ENCODE measurements at regions not wholly inside any gene's neighbourhood (a gene's known extent, or its start where the extent isn't known, plus 50 kb on each side); places are given as distances from the start of the nearest gene placed in this dataset.

GRCh38 chr4:24256547-24256946 lies 327.8 kb downstream of the DHX15 start:
- TF ChIP-seq RAD21 (IDR thresholded peaks at IDR 0.05), result no peak
- TF ChIP-seq REST (IDR thresholded peaks at IDR 0.05), result no peak
- no peak for TF ChIP-seq CTCF (IDR thresholded peaks at IDR 0.05; ENCODE audit: low read depth, low read length, missing input control)
- no peak for TF ChIP-seq FOXA1 (IDR thresholded peaks at IDR 0.05)
- TF ChIP-seq GABPA (IDR thresholded peaks at IDR 0.05 in 1 of 2, conservative IDR thresholded peaks at IDR 0.05 in 1 of 2), result no peak
- no peak for TF ChIP-seq YY1 (IDR thresholded peaks at IDR 0.05)
- TF ChIP-seq TAF1 (conservative IDR thresholded peaks at IDR 0.05), result no peak
- no peak for TF ChIP-seq ZBTB33 (IDR thresholded peaks at IDR 0.05)
- no peak for TF ChIP-seq MAX (IDR thresholded peaks at IDR 0.05)
- TF ChIP-seq SP1 (IDR thresholded peaks at IDR 0.05), result no peak
- TF ChIP-seq EGR1 (IDR thresholded peaks at IDR 0.05; ENCODE audit: low read depth in 2 of 2), result no peak
- no peak for TF ChIP-seq RXRA (IDR thresholded peaks at IDR 0.05)
- TF ChIP-seq JUND (IDR thresholded peaks at IDR 0.05), result no peak
- no peak for TF ChIP-seq ATF3 (IDR thresholded peaks at IDR 0.05)
